GM12892 (cell line): ENCODE measurements at regions not wholly inside any gene's neighbourhood (a gene's known extent, or its start where the extent isn't known, plus 50 kb on each side); places are given as distances from the start of the nearest gene placed in this dataset.
"Not testable (repeated sequence)": the region's sequence is repeated elsewhere in the genome, so short reads cannot be mapped to it uniquely, and the experiment has no call there.

ENCODE experiments used
- DNase-seq: peaks from one replicate; pipeline ENCODE4 v3.0.0; 2011; ENCODE audit not compliant: insufficient read length
- FAIRE-seq: peaks from 2 replicates; lab custom pipeline; 2011; peaks lifted over from hg19 to GRCh38; lab: Jason Lieb, UNC
- POLR2A ChIP-seq: IDR thresholded peaks from 2 replicates; pipeline ENCODE4 v1.6.1; 2011; ENCODE audit warnings: low read depth, low read length, control low read depth
- POLR2AphosphoS5 ChIP-seq: IDR thresholded peaks from 2 replicates; pipeline ENCODE4 v1.6.1; 2011; ENCODE audit warnings: low read depth, low read length, control low read depth
- TAF1 ChIP-seq: IDR thresholded peaks from 2 replicates; pipeline ENCODE4 v1.6.1; 2011; ENCODE audit warnings: low read depth, mild to moderate bottlenecking, control low read depth, low read length, borderline replicate concordance

DNA sequence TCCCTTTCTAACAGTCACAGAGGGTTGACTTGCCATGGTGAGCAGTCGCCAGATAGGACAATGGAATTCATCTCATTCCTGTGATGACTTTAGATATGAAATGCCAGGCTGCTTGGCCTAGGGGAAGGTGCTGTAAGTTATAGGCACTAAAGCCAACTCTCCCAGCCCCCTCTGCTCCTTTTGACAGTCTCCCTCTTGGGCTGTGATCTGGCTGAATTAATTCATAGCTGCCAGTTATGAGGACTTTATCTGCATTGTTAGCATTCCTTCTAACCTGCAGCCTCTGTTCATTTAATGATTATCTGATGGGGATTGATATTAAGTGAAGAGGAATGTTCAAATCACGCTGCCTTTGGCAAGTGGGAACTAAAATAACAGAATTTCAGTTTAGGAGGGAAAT lies 427.1 kb upstream of the RASGRP1 start:
- FAIRE-seq (no peak), DNase-seq (no peak)
- TF ChIP-seq TAF1, result no peak

DNA sequence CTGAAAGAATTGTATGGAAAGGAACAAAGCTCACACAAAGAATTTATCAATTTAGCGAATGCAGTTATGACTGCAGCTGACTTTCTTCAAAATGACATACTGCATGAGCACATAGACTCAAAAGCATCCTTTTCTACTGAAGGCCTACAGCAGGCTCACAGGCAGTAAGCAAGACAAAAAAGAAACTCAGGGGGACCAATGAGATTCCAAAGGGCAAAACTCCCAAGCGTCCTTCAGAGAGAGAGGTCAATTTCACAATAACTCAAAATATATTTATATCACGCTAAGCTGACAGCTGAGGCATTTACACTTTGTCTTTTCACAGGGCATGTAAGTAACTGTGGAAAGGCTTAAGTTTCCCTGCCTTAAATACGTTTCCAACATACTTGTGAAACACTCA lies 427.9 kb upstream of the RASGRP1 start:
- no peak for TF ChIP-seq POLR2A
- no peak for TF ChIP-seq TAF1
- TF ChIP-seq POLR2AphosphoS5, result no peak
- DNase-seq (no peak), FAIRE-seq (no peak)

- FAIRE-seq, result no peak
- DNase-seq, result no peak
- TF ChIP-seq POLR2A (no peak), POLR2AphosphoS5 (no peak), TAF1 (no peak)
These were observed 428.3 kb upstream of the RASGRP1 start for GRCh38 chr15:38992930-38993329.

DNA sequence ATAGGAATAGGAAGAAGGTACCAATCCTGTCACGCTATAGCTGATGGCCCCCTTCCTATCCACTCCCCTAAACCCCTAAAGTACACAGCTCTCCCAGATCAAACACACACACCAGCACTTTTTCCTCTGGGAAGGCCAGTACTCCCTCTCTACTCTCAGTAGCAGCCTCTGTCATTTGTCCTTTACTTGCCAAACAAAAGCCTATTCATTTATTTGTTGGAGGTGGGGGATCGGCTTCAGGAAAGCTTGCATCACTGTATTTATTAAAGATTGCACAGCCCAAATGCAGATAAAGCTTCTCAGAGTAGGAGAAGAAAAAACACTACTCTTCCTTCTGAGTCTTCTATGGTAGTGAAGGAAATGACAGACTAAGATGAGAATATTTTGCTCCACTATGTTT lies 429.7 kb upstream of the RASGRP1 start:
- DNase-seq (no peak), FAIRE-seq (no peak)
- TF ChIP-seq POLR2AphosphoS5, result no peak
- TF ChIP-seq TAF1, result no peak
- no peak for TF ChIP-seq POLR2A

GRCh38 chr15:38996111-38996631 lies 431.6 kb upstream of the RASGRP1 start:
- FAIRE-seq (no peak), DNase-seq (no peak)
- TF ChIP-seq POLR2AphosphoS5 (no peak), POLR2A (no peak), TAF1 (no peak)

GRCh38 chr15:38997841-38998240 lies 433.2 kb upstream of the RASGRP1 start:
- DNase-seq (no peak), FAIRE-seq (no peak)
- TF ChIP-seq POLR2AphosphoS5 (no peak), POLR2A (no peak), TAF1 (no peak)

GRCh38 chr15:39000008-39000734 lies 435.6 kb upstream of the RASGRP1 start:
- DNase-seq, result no peak
- TF ChIP-seq POLR2AphosphoS5 (no peak), TAF1 (no peak), POLR2A (no peak)
- no peak for FAIRE-seq

GRCh38 chr15:39009740-39010139 lies 445.1 kb upstream of the RASGRP1 start:
- FAIRE-seq (no peak), DNase-seq (no peak)
- TF ChIP-seq POLR2AphosphoS5, result no peak
- TF ChIP-seq POLR2A, result no peak
- TF ChIP-seq TAF1, result no peak

- not testable (repeated sequence) for DNase-seq, FAIRE-seq
These were observed 446.5 kb upstream of the RASGRP1 start for GRCh38 chr15:39011066-39011465.

DNA sequence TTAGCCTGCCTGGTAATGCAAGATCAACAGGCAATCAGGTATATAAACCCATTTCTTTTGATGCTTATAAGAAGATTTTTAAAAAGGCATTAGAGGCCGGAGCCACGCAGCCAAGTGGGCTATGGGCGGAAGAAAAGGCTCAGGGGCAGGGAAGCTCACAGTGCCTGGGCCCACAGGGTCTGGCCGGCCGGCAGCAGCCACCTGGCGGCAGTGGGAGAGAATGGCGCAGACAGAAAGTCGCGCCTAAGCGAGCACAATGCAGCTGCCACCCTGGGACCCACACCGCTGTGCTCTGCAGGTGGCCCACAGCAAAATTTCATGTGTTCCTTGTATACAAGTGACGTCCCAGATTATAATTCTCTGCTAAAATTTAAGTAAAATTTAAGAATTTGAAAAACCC lies 448.6 kb upstream of the RASGRP1 start:
- no peak for TF ChIP-seq POLR2AphosphoS5
- no peak for TF ChIP-seq POLR2A
- TF ChIP-seq TAF1, result no peak
- DNase-seq (no peak), FAIRE-seq (no peak)

DNA sequence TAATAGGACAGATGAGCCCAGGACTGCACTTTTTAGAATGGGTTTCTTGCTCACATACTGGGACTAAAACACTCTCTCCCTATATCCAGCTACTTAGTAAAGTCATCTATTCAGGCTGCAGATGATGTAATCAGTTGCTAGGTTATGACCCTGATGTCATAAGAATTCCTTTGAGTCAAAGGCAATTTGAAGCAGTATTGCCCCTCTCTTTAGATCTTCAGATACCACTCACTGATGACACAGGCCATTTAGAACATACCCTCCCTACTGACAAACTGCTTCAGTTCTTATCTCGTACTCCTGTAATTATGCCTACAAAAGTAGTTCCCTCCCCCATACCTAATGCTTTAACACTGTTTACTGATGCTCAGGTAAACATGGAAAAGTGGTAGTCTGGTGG lies 450.1 kb upstream of the RASGRP1 start:
- DNase-seq (no peak), FAIRE-seq (no peak)

DNA sequence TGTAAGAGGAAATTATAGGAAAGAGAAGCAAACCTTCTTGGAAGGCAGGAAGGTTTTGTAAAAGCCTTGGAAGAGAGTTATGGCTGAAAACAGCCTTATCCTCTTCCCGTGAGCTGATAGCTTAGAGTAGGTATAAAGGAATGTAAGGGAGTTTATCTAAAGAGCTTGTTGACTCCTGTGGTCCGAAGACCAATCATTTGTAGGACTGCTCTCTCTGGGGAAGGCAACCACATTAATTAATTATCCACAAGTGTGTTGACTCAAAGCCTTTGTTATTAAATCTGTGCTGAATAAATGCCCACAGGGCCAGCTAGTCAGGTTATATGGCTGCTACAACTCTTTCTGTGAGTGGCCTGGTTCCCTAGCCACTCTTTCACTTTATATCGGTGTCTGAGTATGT lies 452.1 kb upstream of the RASGRP1 start:
- FAIRE-seq (no peak), DNase-seq (no peak)
- TF ChIP-seq POLR2AphosphoS5 (no peak), POLR2A (no peak), TAF1 (no peak)

More for the DNA sequence above, 450.1 kb upstream of the RASGRP1 start:
- no peak for TF ChIP-seq POLR2A
- TF ChIP-seq POLR2AphosphoS5, result no peak
- TF ChIP-seq TAF1, result no peak

GRCh38 chr15:39018966-39019365 lies 454.4 kb upstream of the RASGRP1 start:
- FAIRE-seq (no peak), DNase-seq (no peak)
- TF ChIP-seq POLR2A (no peak), POLR2AphosphoS5 (no peak), TAF1 (no peak)
